SK-N-SH treated with all-trans-retinoic acid at 6 μM for 48 hours (cell line): ENCODE measurements at regions not wholly inside any gene's neighbourhood (a gene's known extent, or its start where the extent isn't known, plus 50 kb on each side); places are given as distances from the start of the nearest gene placed in this dataset.

Experiments
- ATAC-seq: fragments of 200-7000 bp; cut with Tn5 transposase; 3 replicates; pipeline ENCODE4 v1.9.1; 2020; ENCODE audit warnings: mild to moderate bottlenecking, moderate library complexity
- ARNTL ChIP-seq: fragments of 450-650 bp; formaldehyde crosslinking; IDR thresholded peaks from 2 replicates; pipeline ENCODE4 v1.5.0; 2020; ENCODE audit warnings: low read depth, mild to moderate bottlenecking, moderate library complexity, borderline replicate concordance
- BACH2 ChIP-seq: fragments of 250-450 bp; sonication (Bioruptor Pico); IDR thresholded peaks from 2 replicates; pipeline ENCODE4 v1.9.0; 2021; ENCODE audit warnings: mild to moderate bottlenecking, borderline replicate concordance
- CSDC2 ChIP-seq: fragments of 250-450 bp; sonication (Bioruptor Pico); IDR thresholded peaks from 2 replicates; pipeline ENCODE4 v1.5.0; 2020; ENCODE audit warnings: mild to moderate bottlenecking, moderate library complexity
- ESRRG ChIP-seq: fragments of 250-450 bp; sonication (Bioruptor Pico); IDR thresholded peaks from 2 replicates; pipeline ENCODE4 v1.6.1; 2021; ENCODE audit warnings: mild to moderate bottlenecking
- GLIS3 ChIP-seq: fragments of 250-450 bp; sonication (Bioruptor Pico); IDR thresholded peaks from 2 replicates; pipeline ENCODE4 v1.5.0; 2020; ENCODE audit warnings: mild to moderate bottlenecking, moderate library complexity
- ISL1 ChIP-seq: fragments of 250-450 bp; sonication (Bioruptor Pico); IDR thresholded peaks from 2 replicates; pipeline ENCODE4 v2.1.2; 2022; ENCODE audit warnings: mild to moderate bottlenecking, moderate library complexity
- OSR1 ChIP-seq: fragments of 250-450 bp; sonication (Bioruptor Pico); IDR thresholded peaks from 2 replicates; pipeline ENCODE4 v1.8.0; 2022; ENCODE audit warnings: moderate library complexity, mild to moderate bottlenecking, inconsistent platforms
- PPARA ChIP-seq: fragments of 250-450 bp; sonication (Bioruptor Pico); IDR thresholded peaks from 2 replicates; pipeline ENCODE4 v1.5.0; 2020; ENCODE audit warnings: mild to moderate bottlenecking, borderline replicate concordance
- RARB ChIP-seq: fragments of 250-450 bp; sonication (Bioruptor Pico); IDR thresholded peaks from 2 replicates; pipeline ENCODE4 v1.8.0; 2021; ENCODE audit warnings: mild to moderate bottlenecking, moderate library complexity
- TCF4 ChIP-seq: fragments of 250-450 bp; sonication (Bioruptor Pico); IDR thresholded peaks from 2 replicates; pipeline ENCODE4 v1.8.0; 2021; ENCODE audit warnings: mild to moderate bottlenecking, moderate library complexity, borderline replicate concordance
- TOX ChIP-seq: fragments of 250-450 bp; sonication (Bioruptor Pico); IDR thresholded peaks from 2 replicates; pipeline ENCODE4 v1.8.0; 2021; ENCODE audit warnings: mild to moderate bottlenecking, moderate library complexity, borderline replicate concordance
- ZC3H10 ChIP-seq: fragments of 250-450 bp; sonication (Bioruptor Pico); IDR thresholded peaks from 2 replicates; pipeline ENCODE4 v1.5.1; 2021; ENCODE audit warnings: mild to moderate bottlenecking, moderate library complexity
- ZFP3 ChIP-seq: fragments of 250-450 bp; sonication (Bioruptor Pico); IDR thresholded peaks from 2 replicates; pipeline ENCODE4 v1.5.0; 2020; ENCODE audit warnings: mild to moderate bottlenecking, moderate library complexity
- ZFP30 ChIP-seq: fragments of 450-650 bp; formaldehyde crosslinking; IDR thresholded peaks from 2 replicates; pipeline ENCODE4 v1.5.0; 2022; ENCODE audit warnings: mild to moderate bottlenecking, moderate library complexity
- ZNF565 ChIP-seq: fragments of 450-650 bp; formaldehyde crosslinking; conservative IDR thresholded peaks from 2 replicates; pipeline ENCODE4 v1.5.0; 2020; ENCODE audit warnings: low read depth, mild to moderate bottlenecking, moderate library complexity
- ZNF70 ChIP-seq: fragments of 450-650 bp; formaldehyde crosslinking; IDR thresholded peaks from 2 replicates; pipeline ENCODE4 v1.5.0; 2020; ENCODE audit warnings: mild to moderate bottlenecking, moderate library complexity
- ZNF8 ChIP-seq: fragments of 450-650 bp; formaldehyde crosslinking; IDR thresholded peaks from 2 replicates; pipeline ENCODE4 v1.5.0; 2020; ENCODE audit warnings: mild to moderate bottlenecking, moderate library complexity
- TF ChIP-seq, protein P1 (sequence below): fragments of 250-450 bp; sonication (Bioruptor Pico); IDR thresholded peaks from 2 replicates; pipeline ENCODE4 v1.8.0; 2020; ENCODE audit warnings: mild to moderate bottlenecking, moderate library complexity, borderline replicate concordance
- TF ChIP-seq, protein P2 (sequence below): fragments of 250-450 bp; sonication (Bioruptor Pico); IDR thresholded peaks from 2 replicates; pipeline ENCODE4 v1.5.0; 2020; ENCODE audit warnings: mild to moderate bottlenecking, moderate library complexity
- TF ChIP-seq, protein P3 (sequence below): fragments of 250-450 bp; sonication (Bioruptor Pico); IDR thresholded peaks from 2 replicates; pipeline ENCODE4 v1.5.1; 2020; ENCODE audit warnings: low read depth, mild to moderate bottlenecking, moderate library complexity
- TF ChIP-seq, protein P4 (sequence below): fragments of 250-450 bp; sonication (Bioruptor Pico); IDR thresholded peaks from 2 replicates; pipeline ENCODE4 v1.5.1; 2021; ENCODE audit warnings: mild to moderate bottlenecking, moderate library complexity
- TF ChIP-seq, protein P5 (sequence below): fragments of 250-450 bp; sonication (Bioruptor Pico); IDR thresholded peaks from 2 replicates; pipeline ENCODE4 v1.8.0; 2021; ENCODE audit warnings: low read depth, mild to moderate bottlenecking, moderate library complexity, borderline replicate concordance

DNA sequence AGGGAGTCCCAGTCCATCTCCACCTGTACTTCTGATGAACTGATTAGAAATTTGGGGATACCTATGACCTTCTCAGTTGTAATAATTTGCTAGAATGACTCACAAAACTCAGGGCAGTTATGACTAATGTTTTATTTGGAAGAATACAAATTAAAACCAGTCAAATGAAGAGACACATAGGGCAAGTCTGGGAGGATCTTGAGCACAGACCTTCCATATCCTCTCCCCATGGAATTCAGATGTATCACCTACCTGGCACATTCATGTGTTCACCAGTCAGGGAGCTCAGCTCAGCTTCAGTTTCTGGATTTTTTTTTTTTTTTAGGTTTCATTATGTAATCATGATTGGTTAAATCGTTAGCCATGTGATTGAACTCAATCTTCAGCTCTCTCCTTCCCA, 247.7 kb downstream of the VGLL3 start:
- ATAC-seq = no peak
- no peak for TF ChIP-seq PPARA (CRISPR knock-in tag)
- no peak for TF ChIP-seq GLIS3 (CRISPR knock-in tag)
- no peak for TF ChIP-seq TCF4 (CRISPR knock-in tag)
- no peak for TF ChIP-seq RARB (CRISPR knock-in tag)
- no peak for TF ChIP-seq TOX
- no peak for TF ChIP-seq ZNF8 (CRISPR knock-in tag)
- TF ChIP-seq, protein P1, sequence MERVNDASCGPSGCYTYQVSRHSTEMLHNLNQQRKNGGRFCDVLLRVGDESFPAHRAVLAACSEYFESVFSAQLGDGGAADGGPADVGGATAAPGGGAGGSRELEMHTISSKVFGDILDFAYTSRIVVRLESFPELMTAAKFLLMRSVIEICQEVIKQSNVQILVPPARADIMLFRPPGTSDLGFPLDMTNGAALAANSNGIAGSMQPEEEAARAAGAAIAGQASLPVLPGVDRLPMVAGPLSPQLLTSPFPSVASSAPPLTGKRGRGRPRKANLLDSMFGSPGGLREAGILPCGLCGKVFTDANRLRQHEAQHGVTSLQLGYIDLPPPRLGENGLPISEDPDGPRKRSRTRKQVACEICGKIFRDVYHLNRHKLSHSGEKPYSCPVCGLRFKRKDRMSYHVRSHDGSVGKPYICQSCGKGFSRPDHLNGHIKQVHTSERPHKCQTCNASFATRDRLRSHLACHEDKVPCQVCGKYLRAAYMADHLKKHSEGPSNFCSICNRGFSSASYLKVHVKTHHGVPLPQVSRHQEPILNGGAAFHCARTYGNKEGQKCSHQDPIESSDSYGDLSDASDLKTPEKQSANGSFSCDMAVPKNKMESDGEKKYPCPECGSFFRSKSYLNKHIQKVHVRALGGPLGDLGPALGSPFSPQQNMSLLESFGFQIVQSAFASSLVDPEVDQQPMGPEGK (CRISPR knock-in tag) = no peak
- TF ChIP-seq, protein P2, sequence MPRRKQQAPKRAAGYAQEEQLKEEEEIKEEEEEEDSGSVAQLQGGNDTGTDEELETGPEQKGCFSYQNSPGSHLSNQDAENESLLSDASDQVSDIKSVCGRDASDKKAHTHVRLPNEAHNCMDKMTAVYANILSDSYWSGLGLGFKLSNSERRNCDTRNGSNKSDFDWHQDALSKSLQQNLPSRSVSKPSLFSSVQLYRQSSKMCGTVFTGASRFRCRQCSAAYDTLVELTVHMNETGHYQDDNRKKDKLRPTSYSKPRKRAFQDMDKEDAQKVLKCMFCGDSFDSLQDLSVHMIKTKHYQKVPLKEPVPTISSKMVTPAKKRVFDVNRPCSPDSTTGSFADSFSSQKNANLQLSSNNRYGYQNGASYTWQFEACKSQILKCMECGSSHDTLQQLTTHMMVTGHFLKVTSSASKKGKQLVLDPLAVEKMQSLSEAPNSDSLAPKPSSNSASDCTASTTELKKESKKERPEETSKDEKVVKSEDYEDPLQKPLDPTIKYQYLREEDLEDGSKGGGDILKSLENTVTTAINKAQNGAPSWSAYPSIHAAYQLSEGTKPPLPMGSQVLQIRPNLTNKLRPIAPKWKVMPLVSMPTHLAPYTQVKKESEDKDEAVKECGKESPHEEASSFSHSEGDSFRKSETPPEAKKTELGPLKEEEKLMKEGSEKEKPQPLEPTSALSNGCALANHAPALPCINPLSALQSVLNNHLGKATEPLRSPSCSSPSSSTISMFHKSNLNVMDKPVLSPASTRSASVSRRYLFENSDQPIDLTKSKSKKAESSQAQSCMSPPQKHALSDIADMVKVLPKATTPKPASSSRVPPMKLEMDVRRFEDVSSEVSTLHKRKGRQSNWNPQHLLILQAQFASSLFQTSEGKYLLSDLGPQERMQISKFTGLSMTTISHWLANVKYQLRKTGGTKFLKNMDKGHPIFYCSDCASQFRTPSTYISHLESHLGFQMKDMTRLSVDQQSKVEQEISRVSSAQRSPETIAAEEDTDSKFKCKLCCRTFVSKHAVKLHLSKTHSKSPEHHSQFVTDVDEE (CRISPR knock-in tag) = no peak
- no peak for TF ChIP-seq ESRRG (CRISPR knock-in tag)
- TF ChIP-seq CSDC2 = no peak
- TF ChIP-seq ZNF565 (CRISPR knock-in tag) = no peak
- TF ChIP-seq ZFP30 = no peak
- TF ChIP-seq, protein P3, sequence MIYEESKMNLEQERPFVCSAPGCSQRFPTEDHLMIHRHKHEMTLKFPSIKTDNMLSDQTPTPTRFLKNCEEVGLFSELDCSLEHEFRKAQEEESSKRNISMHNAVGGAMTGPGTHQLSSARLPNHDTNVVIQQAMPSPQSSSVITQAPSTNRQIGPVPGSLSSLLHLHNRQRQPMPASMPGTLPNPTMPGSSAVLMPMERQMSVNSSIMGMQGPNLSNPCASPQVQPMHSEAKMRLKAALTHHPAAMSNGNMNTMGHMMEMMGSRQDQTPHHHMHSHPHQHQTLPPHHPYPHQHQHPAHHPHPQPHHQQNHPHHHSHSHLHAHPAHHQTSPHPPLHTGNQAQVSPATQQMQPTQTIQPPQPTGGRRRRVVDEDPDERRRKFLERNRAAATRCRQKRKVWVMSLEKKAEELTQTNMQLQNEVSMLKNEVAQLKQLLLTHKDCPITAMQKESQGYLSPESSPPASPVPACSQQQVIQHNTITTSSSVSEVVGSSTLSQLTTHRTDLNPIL (CRISPR knock-in tag) = no peak
- TF ChIP-seq, protein P4, sequence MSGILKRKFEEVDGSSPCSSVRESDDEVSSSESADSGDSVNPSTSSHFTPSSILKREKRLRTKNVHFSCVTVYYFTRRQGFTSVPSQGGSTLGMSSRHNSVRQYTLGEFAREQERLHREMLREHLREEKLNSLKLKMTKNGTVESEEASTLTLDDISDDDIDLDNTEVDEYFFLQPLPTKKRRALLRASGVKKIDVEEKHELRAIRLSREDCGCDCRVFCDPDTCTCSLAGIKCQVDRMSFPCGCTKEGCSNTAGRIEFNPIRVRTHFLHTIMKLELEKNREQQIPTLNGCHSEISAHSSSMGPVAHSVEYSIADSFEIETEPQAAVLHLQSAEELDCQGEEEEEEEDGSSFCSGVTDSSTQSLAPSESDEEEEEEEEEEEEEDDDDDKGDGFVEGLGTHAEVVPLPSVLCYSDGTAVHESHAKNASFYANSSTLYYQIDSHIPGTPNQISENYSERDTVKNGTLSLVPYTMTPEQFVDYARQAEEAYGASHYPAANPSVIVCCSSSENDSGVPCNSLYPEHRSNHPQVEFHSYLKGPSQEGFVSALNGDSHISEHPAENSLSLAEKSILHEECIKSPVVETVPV = no peak
- no peak for TF ChIP-seq OSR1 (CRISPR knock-in tag)
- TF ChIP-seq ARNTL (CRISPR knock-in tag) = no peak
- TF ChIP-seq BACH2 = no peak
- TF ChIP-seq, protein P5, sequence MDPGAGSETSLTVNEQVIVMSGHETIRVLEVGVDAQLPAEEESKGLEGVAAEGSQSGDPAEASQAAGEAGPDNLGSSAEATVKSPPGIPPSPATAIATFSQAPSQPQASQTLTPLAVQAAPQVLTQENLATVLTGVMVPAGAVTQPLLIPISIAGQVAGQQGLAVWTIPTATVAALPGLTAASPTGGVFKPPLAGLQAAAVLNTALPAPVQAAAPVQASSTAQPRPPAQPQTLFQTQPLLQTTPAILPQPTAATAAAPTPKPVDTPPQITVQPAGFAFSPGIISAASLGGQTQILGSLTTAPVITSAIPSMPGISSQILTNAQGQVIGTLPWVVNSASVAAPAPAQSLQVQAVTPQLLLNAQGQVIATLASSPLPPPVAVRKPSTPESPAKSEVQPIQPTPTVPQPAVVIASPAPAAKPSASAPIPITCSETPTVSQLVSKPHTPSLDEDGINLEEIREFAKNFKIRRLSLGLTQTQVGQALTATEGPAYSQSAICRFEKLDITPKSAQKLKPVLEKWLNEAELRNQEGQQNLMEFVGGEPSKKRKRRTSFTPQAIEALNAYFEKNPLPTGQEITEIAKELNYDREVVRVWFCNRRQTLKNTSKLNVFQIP = no peak

DNA sequence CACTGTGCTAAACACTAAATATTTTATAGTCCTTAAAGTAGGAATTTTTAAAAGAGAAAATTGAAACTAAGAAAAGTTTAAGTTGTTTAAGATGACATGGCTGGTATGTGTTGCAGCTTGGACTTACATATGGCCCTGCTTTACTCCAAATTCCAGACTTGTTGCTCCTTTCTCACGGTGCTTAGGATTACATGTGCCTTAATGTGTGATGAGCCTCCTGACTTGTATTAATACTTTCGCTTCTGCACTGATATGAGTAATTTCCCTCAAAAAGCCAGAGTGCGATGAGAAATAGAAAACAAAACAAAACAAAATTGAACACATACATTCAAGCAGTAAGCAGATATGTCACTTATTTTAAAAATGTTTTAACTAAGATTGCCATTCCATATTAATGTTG, 250.2 kb downstream of the VGLL3 start:
- TF ChIP-seq ZNF8 (CRISPR knock-in tag) = no peak
- TF ChIP-seq, protein P2 (CRISPR knock-in tag) = no peak
- no peak for TF ChIP-seq PPARA (CRISPR knock-in tag)
- no peak for TF ChIP-seq OSR1 (CRISPR knock-in tag)
- TF ChIP-seq CSDC2 = no peak
- TF ChIP-seq ZFP30 = no peak
- TF ChIP-seq ARNTL (CRISPR knock-in tag) = no peak
- no peak for TF ChIP-seq ZC3H10 (CRISPR knock-in tag)
- no peak for TF ChIP-seq BACH2
- TF ChIP-seq, protein P3 (CRISPR knock-in tag) = no peak
- TF ChIP-seq, protein P4 = no peak
- TF ChIP-seq GLIS3 (CRISPR knock-in tag) = no peak
- no peak for TF ChIP-seq ZNF70 (CRISPR knock-in tag)
- TF ChIP-seq ESRRG (CRISPR knock-in tag) = no peak
- TF ChIP-seq, protein P5 = no peak
- no peak for TF ChIP-seq RARB (CRISPR knock-in tag)
- no peak for TF ChIP-seq ISL1 (CRISPR knock-in tag)
- TF ChIP-seq ZFP3 = no peak
- no peak for ATAC-seq
